ENCODE measurements at regions not wholly inside any gene's neighbourhood (a gene's known extent, or its start where the extent isn't known, plus 50 kb on each side); places are given as distances from the start of the nearest gene placed in this dataset.

DNA sequence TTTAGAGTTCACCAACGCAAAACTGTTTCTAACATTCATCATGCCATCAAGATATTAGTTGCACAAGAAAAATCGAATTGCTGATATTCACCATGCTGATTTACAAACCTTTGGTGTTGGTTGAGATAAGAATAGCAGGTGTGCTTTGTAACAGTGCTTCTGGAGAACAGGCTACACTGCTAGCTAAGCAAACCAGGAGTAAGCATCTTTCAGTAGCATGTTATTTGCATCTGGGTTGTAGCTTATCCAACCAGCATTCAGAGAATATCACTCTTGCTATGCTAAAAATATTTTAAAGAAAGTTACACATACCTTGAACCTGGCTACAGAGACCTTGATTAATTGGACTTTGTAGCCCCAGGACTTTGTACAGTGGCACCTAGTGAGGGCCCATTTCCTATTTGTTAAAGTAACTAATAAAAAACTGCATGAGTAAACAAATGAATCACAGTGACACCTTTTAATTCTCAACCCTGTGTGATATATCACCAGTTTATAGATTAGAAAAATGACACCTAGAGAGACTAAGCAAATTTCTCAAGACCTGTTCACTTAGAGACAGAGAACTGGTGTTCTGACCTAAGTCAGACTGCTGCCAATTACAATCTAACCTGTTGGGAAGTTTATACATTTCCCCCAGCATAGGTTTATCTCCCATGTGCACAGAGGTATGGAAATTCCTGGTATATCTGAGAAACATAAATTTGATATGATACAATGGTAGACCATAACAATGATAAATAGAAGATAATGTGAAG is 435.5 kb upstream of the TGFBR2 start:
- Histone ChIP-seq H3K27ac (ENCODE audit: low read depth in 2 of 2, low read length in 2 of 2) (no peak overlapping the region), H3K36me3 (ENCODE audit: control insufficient read depth in 2 of 3, insufficient read depth in 3 of 3, low read length in 3 of 3) (no peaks in the 10 kb centered on the region), H3K9ac (ENCODE audit: low read length in 3 of 3) (no peak overlapping the region), H3K4me3 (ENCODE audit: low read length in 3 of 3) (no peak overlapping the region), H3K9me3 (ENCODE audit: control insufficient read depth in 2 of 3, insufficient read depth in 1 of 3, low read length in 3 of 3) (no peaks in the 10 kb centered on the region), H3K4me1 (ENCODE audit: control insufficient read depth in 2 of 3, insufficient read depth in 2 of 3, low read depth in 1 of 3, low read length in 3 of 3) (no peaks in the 10 kb centered on the region), H3K27me3 (ENCODE audit: control insufficient read depth, insufficient read depth, low read length) (no peaks in the 10 kb centered on the region)
- FAIRE-seq (no peak), DNase-seq (no peak)
- intact Hi-C loops (cut with DNase I), result no loop called here
- no peak for TF ChIP-seq CTCF (IDR thresholded peaks at IDR 0.05; ENCODE audit: borderline replicate concordance, extremely low read depth, insufficient read depth)

DNA sequence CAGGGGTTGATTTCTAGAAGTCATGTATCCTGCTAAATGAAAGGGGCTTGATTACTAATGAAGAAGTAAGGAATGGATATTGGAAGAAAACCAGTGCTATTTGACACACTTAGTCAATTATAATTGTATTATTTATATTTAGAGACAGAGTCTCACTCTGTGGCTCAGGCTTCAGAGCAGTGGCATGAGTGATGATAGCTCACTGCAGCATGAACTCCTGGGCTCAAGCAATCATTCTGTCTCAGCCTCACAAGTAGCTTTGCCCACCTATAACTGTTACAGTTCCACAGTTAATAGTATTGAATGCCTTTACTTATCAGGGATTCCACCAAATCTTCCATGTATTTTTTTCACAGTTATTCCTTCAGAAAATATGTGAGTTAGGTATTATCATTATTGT is 432.0 kb upstream of the TGFBR2 start:
- H3K4me3 ChIP-seq (ENCODE audit: low read length in 3 of 3), result no peak overlapping the region
- no peak overlapping the region for H3K9ac ChIP-seq (ENCODE audit: low read length in 3 of 3)
- no peak overlapping the region for H3K27ac ChIP-seq (ENCODE audit: low read depth in 2 of 2, low read length in 2 of 2)
- H3K36me3 ChIP-seq (ENCODE audit: control insufficient read depth in 2 of 3, insufficient read depth in 3 of 3, low read length in 3 of 3), result no peaks in the 10 kb centered on the region
- H3K27me3 ChIP-seq (ENCODE audit: control insufficient read depth, insufficient read depth, low read length), result no peaks in the 10 kb centered on the region
- intact Hi-C loops (cut with DNase I), result no loop called here
- no peaks in the 10 kb centered on the region for H3K4me1 ChIP-seq (ENCODE audit: control insufficient read depth in 2 of 3, insufficient read depth in 2 of 3, low read depth in 1 of 3, low read length in 3 of 3)
- FAIRE-seq (no peak), DNase-seq (no peak)
- TF ChIP-seq CTCF (IDR thresholded peaks at IDR 0.05; ENCODE audit: borderline replicate concordance, extremely low read depth, insufficient read depth), result no peak
- no peaks in the 10 kb centered on the region for H3K9me3 ChIP-seq (ENCODE audit: control insufficient read depth in 2 of 3, insufficient read depth in 1 of 3, low read length in 3 of 3)

DNA sequence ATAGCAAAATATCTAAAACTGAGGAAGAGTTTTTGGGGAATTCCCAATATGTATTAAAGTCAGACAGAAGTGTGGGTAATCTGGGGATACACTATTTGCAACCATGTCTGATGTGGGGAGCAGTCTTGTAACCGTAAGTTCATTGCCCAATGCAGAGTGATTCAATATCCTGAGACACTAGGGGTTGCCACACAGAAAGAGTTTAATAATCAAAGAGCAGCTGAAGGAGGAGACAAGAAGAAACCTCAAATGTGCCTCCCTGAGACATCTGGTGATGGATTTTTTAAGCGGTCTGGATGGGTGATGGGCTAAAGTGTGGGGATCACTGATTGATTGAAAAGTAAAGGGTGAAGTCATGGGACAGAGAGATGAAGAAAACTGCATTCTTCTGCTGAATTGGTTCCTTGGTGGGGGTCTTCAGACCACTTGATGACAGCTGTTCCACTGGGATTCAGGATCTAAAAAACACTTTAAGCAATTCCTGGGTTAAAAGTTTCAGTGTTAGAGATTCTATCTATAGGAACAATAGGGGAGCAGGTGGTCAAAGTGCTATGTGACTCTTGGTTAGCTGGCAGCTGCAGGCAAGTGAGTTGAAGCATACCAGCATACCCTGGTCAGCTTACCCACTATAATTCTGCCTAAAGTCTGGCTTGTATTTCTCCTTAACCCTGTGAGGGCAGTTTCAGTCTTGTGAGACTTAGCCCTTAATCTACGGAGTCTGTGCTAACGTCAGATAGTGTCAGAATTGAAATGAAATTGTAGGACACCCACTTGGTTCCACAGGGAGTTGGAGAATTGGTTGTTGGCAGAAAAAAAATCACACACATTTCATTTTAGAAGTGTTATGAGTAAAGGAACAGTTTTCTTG is 425.9 kb upstream of the TGFBR2 start:
- Histone ChIP-seq H3K36me3 (ENCODE audit: control insufficient read depth in 2 of 3, insufficient read depth in 3 of 3, low read length in 3 of 3) (no peaks in the 10 kb centered on the region), H3K27me3 (ENCODE audit: control insufficient read depth, insufficient read depth, low read length) (no peaks in the 10 kb centered on the region), H3K4me1 (ENCODE audit: control insufficient read depth in 2 of 3, insufficient read depth in 2 of 3, low read depth in 1 of 3, low read length in 3 of 3) (no peaks in the 10 kb centered on the region), H3K4me3 (ENCODE audit: low read length in 3 of 3) (no peak overlapping the region), H3K9me3 (ENCODE audit: control insufficient read depth in 2 of 3, insufficient read depth in 1 of 3, low read length in 3 of 3) (no peaks in the 10 kb centered on the region), H3K27ac (ENCODE audit: low read depth in 2 of 2, low read length in 2 of 2) (no peak overlapping the region), H3K9ac (ENCODE audit: low read length in 3 of 3) (no peak overlapping the region)
- intact Hi-C loops (cut with DNase I), result no loop called here
- no peak for FAIRE-seq
- TF ChIP-seq CTCF (IDR thresholded peaks at IDR 0.05; ENCODE audit: borderline replicate concordance, extremely low read depth, insufficient read depth), result no peak
- no peak for DNase-seq
